IMR-90 (cell line): ENCODE measurements at regions not wholly inside any gene's neighbourhood (a gene's known extent, or its start where the extent isn't known, plus 50 kb on each side); places are given as distances from the start of the nearest gene placed in this dataset.

Experiments
- ATAC-seq: fragments of 200-7000 bp; cut with Tn5 transposase; 2 replicates; pipeline ENCODE4 v1.9.1; 2020; ENCODE audit warnings: low read depth, mild to moderate bottlenecking, moderate library complexity
- BruUV-seq: library from RNA; stranded (reverse); fragments of 400-500 nt; replicated peaks from 2 replicates; lab custom pipeline; 2021; lab: Mats Ljungman, UMichigan
- CTCF ChIA-PET: fragments of 300-600 bp; formaldehyde crosslinking; extraction: SDS; loops from one replicate; lab custom pipeline; 2021; ENCODE audit warnings: antibody characterized with exemption; lab: Yijun Ruan, JAX
- POLR2A ChIA-PET: fragments of 300-600 bp; sonication (Branson Sonifier 250); formaldehyde crosslinking; loops from one replicate; lab custom pipeline; 2022; ENCODE audit warnings: antibody characterized with exemption; ENCODE audit not compliant: unreplicated experiment; lab: Charles Lee
- DNase-seq: peaks from one replicate; pipeline ENCODE4 v3.0.0; 2013
- H2AFZ ChIP-seq: replicated peaks from 2 replicates; pipeline ENCODE3; 2013; ENCODE audit warnings: low read length, mild to moderate bottlenecking; ENCODE audit not compliant: poor library complexity
- H2AK5ac ChIP-seq: 2 replicates; pipeline ENCODE4 v1.6.1; 2013; ENCODE audit warnings: low read depth, low read length, inconsistent platforms
- H2AK9ac ChIP-seq: replicated peaks from 2 replicates; pipeline ENCODE3; 2013; ENCODE audit warnings: mild to moderate bottlenecking, low read depth, low read length, moderate library complexity; ENCODE audit not compliant: poor library complexity
- H2BK120ac ChIP-seq: 2 replicates; pipeline ENCODE4 v1.6.1; 2013; ENCODE audit warnings: low read depth, low read length, inconsistent platforms
- H2BK15ac ChIP-seq: 3 replicates; pipeline ENCODE4 v1.6.1; 2013; ENCODE audit warnings: low read depth, low read length, inconsistent platforms
- H2BK20ac ChIP-seq: 2 replicates; pipeline ENCODE4 v1.6.1; 2013; ENCODE audit warnings: low read depth, mild to moderate bottlenecking, inconsistent platforms, low read length, moderate library complexity
- H2BK5ac ChIP-seq: 2 replicates; pipeline ENCODE4 v1.6.1; 2013; ENCODE audit warnings: mild to moderate bottlenecking, low read depth, low read length, inconsistent platforms; ENCODE audit not compliant: poor library complexity, severe bottlenecking
- H3K14ac ChIP-seq: replicated peaks from 2 replicates; pipeline ENCODE4 v1.6.1; 2013; ENCODE audit warnings: low read depth, low read length, inconsistent platforms
- H3K18ac ChIP-seq: 2 replicates; pipeline ENCODE4 v1.6.1; 2013; ENCODE audit warnings: low read depth, low read length, control low read depth
- H3K23ac ChIP-seq: 2 replicates; pipeline ENCODE4 v1.6.1; 2013; ENCODE audit warnings: low read depth, low read length, inconsistent platforms
- H3K27ac ChIP-seq: 2 replicates; pipeline ENCODE4 v1.5.1; 2013; ENCODE audit warnings: mild to moderate bottlenecking, control low read depth, low read length; ENCODE audit not compliant: insufficient read depth
- H3K27me3 ChIP-seq: 2 replicates; pipeline ENCODE4 v1.6.1; 2013; ENCODE audit warnings: low read length; ENCODE audit not compliant: control insufficient read depth, insufficient read depth
- H3K36me3 ChIP-seq: 2 replicates; pipeline ENCODE4 v1.6.1; 2013; ENCODE audit warnings: low read length, mixed read lengths; ENCODE audit not compliant: control insufficient read depth, insufficient read depth
- H3K4ac ChIP-seq: 2 replicates; pipeline ENCODE4 v1.6.1; 2013; ENCODE audit warnings: low read depth, low read length, inconsistent platforms
- H3K4me1 ChIP-seq: 2 replicates; pipeline ENCODE4 v1.6.1; 2013; ENCODE audit warnings: low read length, mixed read lengths; ENCODE audit not compliant: control insufficient read depth, insufficient read depth
- H3K4me2 ChIP-seq: 2 replicates; pipeline ENCODE4 v1.6.1; 2013; ENCODE audit warnings: low read depth, mild to moderate bottlenecking, control low read depth, low read length, moderate library complexity
- H3K4me3 ChIP-seq: 2 replicates; pipeline ENCODE4 v1.5.1; 2013; ENCODE audit warnings: low read depth, mild to moderate bottlenecking, control low read depth, low read length, moderate library complexity; ENCODE audit not compliant: insufficient read depth
- H3K56ac ChIP-seq: 2 replicates; pipeline ENCODE4 v1.6.1; 2013; ENCODE audit warnings: low read length, inconsistent platforms; ENCODE audit not compliant: insufficient read depth; ENCODE audit errors: extremely low read depth
- H3K79me1 ChIP-seq, 2 experiments: 2 replicates each; pipeline ENCODE4 v1.6.1; 2013; ENCODE audit warnings: low read length in 2 of 2, inconsistent platforms in 1 of 2, low read depth in 1 of 2
- H3K9ac ChIP-seq: 2 replicates; pipeline ENCODE4 v1.6.1; 2013; ENCODE audit warnings: low read depth, low read length, control low read depth
- H3K9me1 ChIP-seq: 2 replicates; pipeline ENCODE4 v1.6.1; 2013; ENCODE audit warnings: low read length, inconsistent platforms; ENCODE audit not compliant: insufficient read depth
- H3K9me3 ChIP-seq: 2 replicates; pipeline ENCODE4 v1.6.1; 2013; ENCODE audit warnings: low read length; ENCODE audit not compliant: control insufficient read depth, insufficient read depth
- H4K20me1 ChIP-seq: 2 replicates; pipeline ENCODE4 v1.6.1; 2013; ENCODE audit warnings: low read length, inconsistent platforms; ENCODE audit not compliant: insufficient read depth
- H4K5ac ChIP-seq: 2 replicates; pipeline ENCODE4 v1.6.1; 2013; ENCODE audit warnings: mild to moderate bottlenecking, low read depth, low read length, control low read depth
- H4K8ac ChIP-seq, 2 experiments: 2 replicates each; pipeline ENCODE4 v1.6.1; 2013; ENCODE audit warnings: low read depth in 2 of 2, low read length in 2 of 2, control low read depth in 1 of 2, inconsistent platforms in 1 of 2
- H4K91ac ChIP-seq: 2 replicates; pipeline ENCODE4 v1.6.1; 2013; ENCODE audit warnings: low read depth, low read length, inconsistent platforms; ENCODE audit not compliant: insufficient read depth
- BHLHE40 ChIP-seq: fragments of 150-350 bp; IDR thresholded peaks from 2 replicates; pipeline ENCODE4 v1.6.1; 2016; ENCODE audit warnings: mild to moderate bottlenecking, low read depth, low read length
- CEBPB ChIP-seq: IDR thresholded peaks from 2 replicates; pipeline ENCODE4 v1.6.1; 2012; ENCODE audit warnings: low read depth, low read length, improper control_type of control experiment
- CHD1 ChIP-seq: IDR thresholded peaks from 2 replicates; pipeline ENCODE4 v1.6.1; 2012; ENCODE audit warnings: low read depth, low read length, improper control_type of control experiment
- FOS ChIP-seq: fragments of 150-350 bp; IDR thresholded peaks from 2 replicates; pipeline ENCODE4 v1.6.1; 2016; ENCODE audit warnings: low read depth, low read length
- MAFK ChIP-seq: IDR thresholded peaks from 2 replicates; pipeline ENCODE4 v1.6.1; 2012; ENCODE audit warnings: low read depth, low read length, improper control_type of control experiment
- MAZ ChIP-seq: IDR thresholded peaks from 2 replicates; pipeline ENCODE4 v1.6.1; 2012; ENCODE audit warnings: low read depth, mild to moderate bottlenecking, low read length, improper control_type of control experiment, moderate library complexity, borderline replicate concordance
- MXI1 ChIP-seq: IDR thresholded peaks from 2 replicates; pipeline ENCODE4 v1.6.1; 2012; ENCODE audit warnings: low read depth, mild to moderate bottlenecking, low read length, moderate library complexity, borderline replicate concordance
- NFE2L2 ChIP-seq: fragments of 150-350 bp; IDR thresholded peaks from 2 replicates; pipeline ENCODE4 v1.6.1; 2016; ENCODE audit warnings: low read depth, mild to moderate bottlenecking, low read length
- POLR2A ChIP-seq: IDR thresholded peaks from 2 replicates; pipeline ENCODE4 v1.6.1; 2012; ENCODE audit warnings: mild to moderate bottlenecking, low read depth, low read length
- RAD21 ChIP-seq: IDR thresholded peaks from 2 replicates; pipeline ENCODE4 v1.6.1; 2012; ENCODE audit warnings: low read length, improper control_type of control experiment
- RCOR1 ChIP-seq: IDR thresholded peaks from 2 replicates; pipeline ENCODE4 v1.6.1; 2012; ENCODE audit warnings: mild to moderate bottlenecking, low read length, improper control_type of control experiment; ENCODE audit not compliant: insufficient replicate concordance
- RFX5 ChIP-seq: IDR thresholded peaks from 2 replicates; pipeline ENCODE4 v1.8.0; 2012; ENCODE audit warnings: low read depth, mild to moderate bottlenecking, low read length, moderate library complexity
- SMC3 ChIP-seq: fragments of 150-350 bp; IDR thresholded peaks from 2 replicates; pipeline ENCODE4 v1.6.1; 2016; ENCODE audit warnings: low read depth, mild to moderate bottlenecking, antibody characterized with exemption, low read length, moderate library complexity
- WGBS, 2 experiments: methylation state at CpG; one replicate each; pipeline versions ENCODE4 v1.1.5 to v1.1.7; 2013; ENCODE audit warnings: missing lambda C conversion rate in 2 of 2; ENCODE audit not compliant: insufficient read length in 1 of 2; ENCODE audit errors: extremely low coverage in 2 of 2; 5-methylcytosine and 5-hydroxymethylcytosine counted together
- dilution Hi-C: fragments of 300-500 bp; cut with HindIII; formaldehyde crosslinking; loops from one replicate; pipeline ENCODE4 v1.14.3; 2018; ENCODE audit warnings: low sequenced_read_pairs; ENCODE audit not compliant: unreplicated experiment
- in situ Hi-C: fragments of 300-500 bp; cut with MboI; formaldehyde crosslinking; loops from 3 replicates; pipeline ENCODE4 v1.14.3; 2019; ENCODE audit warnings: low sequenced_read_pairs, inconsistent platforms, mixed read lengths
- intact Hi-C: fragments of 100-400 bp; cut with micrococcal nuclease; formaldehyde crosslinking; loops from 2 replicates; pipeline ENCODE4 v1.10.0; 2022
- TF ChIP-seq, protein P1 (sequence below): fragments of 150-350 bp; IDR thresholded peaks from 2 replicates; pipeline ENCODE4 v1.6.1; 2017; ENCODE audit warnings: mild to moderate bottlenecking, antibody characterized with exemption, low read length, low read depth
- TF ChIP-seq, protein P2 (sequence below): conservative IDR thresholded peaks from 2 replicates; pipeline ENCODE4 v1.5.1; 2012; ENCODE audit warnings: mild to moderate bottlenecking, low read depth, low read length, improper control_type of control experiment
- TF ChIP-seq, protein P3 (sequence below): fragments of 150-350 bp; IDR thresholded peaks from 2 replicates; pipeline ENCODE4 v1.6.1; 2016; ENCODE audit warnings: low read depth, mild to moderate bottlenecking, low read length, moderate library complexity, borderline replicate concordance

DNA sequence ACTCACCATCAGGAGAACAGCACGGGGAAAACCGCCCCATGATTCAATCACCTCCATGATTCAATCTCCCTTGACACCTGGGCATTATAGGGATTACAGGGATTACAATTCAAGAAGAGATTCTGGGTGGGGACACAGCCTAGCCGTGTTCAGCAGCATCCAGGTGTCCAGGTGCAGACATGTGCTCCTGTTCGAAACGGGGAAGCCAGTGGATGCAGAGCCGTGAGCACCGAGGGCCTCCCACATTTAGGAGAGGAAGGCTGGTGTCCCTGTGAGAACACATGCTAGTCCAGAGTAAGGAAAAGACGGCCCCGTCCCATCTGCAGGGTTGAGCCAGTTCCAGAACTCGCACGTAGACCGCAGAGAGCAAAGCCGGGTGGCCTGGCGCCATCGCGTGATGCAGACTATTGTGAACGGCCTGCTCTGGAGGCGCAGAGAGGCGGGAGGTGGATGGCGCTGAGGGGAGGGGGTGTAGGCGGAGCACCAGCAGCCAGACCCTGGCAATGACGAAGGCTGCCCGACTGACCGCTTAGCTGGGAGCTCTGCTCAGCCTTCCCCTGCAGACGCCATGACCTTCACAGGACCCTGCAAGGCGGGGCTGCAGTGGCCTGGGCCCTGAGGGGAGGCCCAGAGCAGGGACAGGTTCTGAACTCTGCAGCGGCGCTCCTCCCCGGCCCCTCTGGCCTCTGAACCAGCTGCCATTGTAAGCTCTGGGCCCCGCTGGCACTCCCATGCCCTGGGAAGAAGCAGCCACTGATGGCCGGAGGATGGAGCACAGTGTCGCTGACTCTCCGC lies 141.6 kb upstream of the TCERG1L start:
- no peak for ATAC-seq
- CTCF ChIA-PET, result no interaction called here

More for the DNA sequence above, 141.6 kb upstream of the TCERG1L start:
- BruUV-seq, result no TSS peak
- Histone ChIP-seq H4K8ac (no peak overlapping the region), H3K18ac (no peak overlapping the region), H2BK120ac (no peak overlapping the region), H3K9me3 (peaks cover 43% of the 10 kb centered on the region), H3K9ac (no peak overlapping the region), H3K27ac (no peak overlapping the region), H2AK9ac (no peak overlapping the region), H4K91ac (no peak overlapping the region), H3K14ac (no peak overlapping the region), H3K23ac (no peak overlapping the region), H2AK5ac (no peak overlapping the region), H4K20me1 (no peaks in the 10 kb centered on the region), H3K4me1 (no peaks in the 10 kb centered on the region), H3K4me3 (no peak overlapping the region), H3K56ac (no peak overlapping the region), H4K5ac (no peak overlapping the region), H2AFZ (peak overlapping the region; percentile 32), H3K4me2 (no peak overlapping the region), H3K36me3 (no peaks in the 10 kb centered on the region), H2BK15ac (no peak overlapping the region), H2BK20ac (no peak overlapping the region), H2BK5ac (no peak overlapping the region), H3K27me3 (no peaks in the 10 kb centered on the region), H3K9me1 (no peaks in the 10 kb centered on the region), H3K4ac (no peak overlapping the region), H3K79me1 (no peaks in the 10 kb centered on the region)
- dilution Hi-C loops, result no loop called here
- WGBS, 2 experiments, result 18% methylated on average over 15 of the region's 33 CpGs; no CpG with 5 or more reads in 1 of the 2 experiments
- in situ Hi-C loops, result no loop called here
- TF ChIP-seq RAD21 (no peak), CHD1 (no peak), POLR2A (no peak), SMC3 (no peak), CEBPB (no peak), MAZ (no peak), MAFK (no peak), FOS (no peak), RCOR1 (no peak), MXI1 (no peak), NFE2L2 (no peak), BHLHE40 (no peak), RFX5 (no peak)
- TF ChIP-seq, protein P1, sequence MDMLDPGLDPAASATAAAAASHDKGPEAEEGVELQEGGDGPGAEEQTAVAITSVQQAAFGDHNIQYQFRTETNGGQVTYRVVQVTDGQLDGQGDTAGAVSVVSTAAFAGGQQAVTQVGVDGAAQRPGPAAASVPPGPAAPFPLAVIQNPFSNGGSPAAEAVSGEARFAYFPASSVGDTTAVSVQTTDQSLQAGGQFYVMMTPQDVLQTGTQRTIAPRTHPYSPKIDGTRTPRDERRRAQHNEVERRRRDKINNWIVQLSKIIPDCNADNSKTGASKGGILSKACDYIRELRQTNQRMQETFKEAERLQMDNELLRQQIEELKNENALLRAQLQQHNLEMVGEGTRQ, result no peak
- TF ChIP-seq, protein P2, sequence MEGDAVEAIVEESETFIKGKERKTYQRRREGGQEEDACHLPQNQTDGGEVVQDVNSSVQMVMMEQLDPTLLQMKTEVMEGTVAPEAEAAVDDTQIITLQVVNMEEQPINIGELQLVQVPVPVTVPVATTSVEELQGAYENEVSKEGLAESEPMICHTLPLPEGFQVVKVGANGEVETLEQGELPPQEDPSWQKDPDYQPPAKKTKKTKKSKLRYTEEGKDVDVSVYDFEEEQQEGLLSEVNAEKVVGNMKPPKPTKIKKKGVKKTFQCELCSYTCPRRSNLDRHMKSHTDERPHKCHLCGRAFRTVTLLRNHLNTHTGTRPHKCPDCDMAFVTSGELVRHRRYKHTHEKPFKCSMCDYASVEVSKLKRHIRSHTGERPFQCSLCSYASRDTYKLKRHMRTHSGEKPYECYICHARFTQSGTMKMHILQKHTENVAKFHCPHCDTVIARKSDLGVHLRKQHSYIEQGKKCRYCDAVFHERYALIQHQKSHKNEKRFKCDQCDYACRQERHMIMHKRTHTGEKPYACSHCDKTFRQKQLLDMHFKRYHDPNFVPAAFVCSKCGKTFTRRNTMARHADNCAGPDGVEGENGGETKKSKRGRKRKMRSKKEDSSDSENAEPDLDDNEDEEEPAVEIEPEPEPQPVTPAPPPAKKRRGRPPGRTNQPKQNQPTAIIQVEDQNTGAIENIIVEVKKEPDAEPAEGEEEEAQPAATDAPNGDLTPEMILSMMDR, result no peak
- TF ChIP-seq, protein P3, sequence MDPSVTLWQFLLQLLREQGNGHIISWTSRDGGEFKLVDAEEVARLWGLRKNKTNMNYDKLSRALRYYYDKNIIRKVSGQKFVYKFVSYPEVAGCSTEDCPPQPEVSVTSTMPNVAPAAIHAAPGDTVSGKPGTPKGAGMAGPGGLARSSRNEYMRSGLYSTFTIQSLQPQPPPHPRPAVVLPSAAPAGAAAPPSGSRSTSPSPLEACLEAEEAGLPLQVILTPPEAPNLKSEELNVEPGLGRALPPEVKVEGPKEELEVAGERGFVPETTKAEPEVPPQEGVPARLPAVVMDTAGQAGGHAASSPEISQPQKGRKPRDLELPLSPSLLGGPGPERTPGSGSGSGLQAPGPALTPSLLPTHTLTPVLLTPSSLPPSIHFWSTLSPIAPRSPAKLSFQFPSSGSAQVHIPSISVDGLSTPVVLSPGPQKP, result no peak
- DNase-seq, result no peak
- intact Hi-C loops, result no loop called here
- POLR2A ChIA-PET, result no interaction called here
